HG03039 (cell line): ENCODE measurements at regions not wholly inside any gene's neighbourhood (a gene's known extent, or its start where the extent isn't known, plus 50 kb on each side); places are given as distances from the start of the nearest gene placed in this dataset.
"Not testable (repeated sequence)": the region's sequence is repeated elsewhere in the genome, so short reads cannot be mapped to it uniquely, and the experiment has no call there.

Experiments used
- ATAC-seq: cut with Tn5 transposase; IDR thresholded peaks from one replicate; pipeline ENCODE4 v1.9.1; 2021; ENCODE audit warnings: mild to moderate bottlenecking, moderate library complexity; ENCODE audit not compliant: unreplicated experiment

GRCh38 chr5:42989190-42989589 lies 50.9 kb downstream of the ANXA2R start:
- ATAC-seq, result no peak

DNA sequence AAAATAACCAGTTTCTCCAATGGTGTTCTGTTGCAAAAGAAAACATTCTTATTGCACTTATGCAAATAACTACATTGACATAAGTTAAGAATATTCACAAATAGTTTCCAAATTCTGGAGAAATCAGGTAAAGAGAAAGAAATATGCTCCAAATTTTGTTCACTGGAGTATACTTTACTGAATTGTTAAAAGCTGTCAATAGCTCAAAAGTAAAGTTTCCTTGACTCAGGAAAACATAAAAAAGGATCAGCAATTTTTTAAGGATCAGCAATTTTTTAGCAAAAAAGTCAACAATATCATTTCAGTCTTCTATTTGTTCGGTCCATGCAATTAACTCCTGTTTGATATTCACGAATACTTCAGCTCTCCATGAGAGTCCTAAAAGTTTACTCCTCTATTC lies 51.6 kb downstream of the ANXA2R start:
- no peak for ATAC-seq

DNA sequence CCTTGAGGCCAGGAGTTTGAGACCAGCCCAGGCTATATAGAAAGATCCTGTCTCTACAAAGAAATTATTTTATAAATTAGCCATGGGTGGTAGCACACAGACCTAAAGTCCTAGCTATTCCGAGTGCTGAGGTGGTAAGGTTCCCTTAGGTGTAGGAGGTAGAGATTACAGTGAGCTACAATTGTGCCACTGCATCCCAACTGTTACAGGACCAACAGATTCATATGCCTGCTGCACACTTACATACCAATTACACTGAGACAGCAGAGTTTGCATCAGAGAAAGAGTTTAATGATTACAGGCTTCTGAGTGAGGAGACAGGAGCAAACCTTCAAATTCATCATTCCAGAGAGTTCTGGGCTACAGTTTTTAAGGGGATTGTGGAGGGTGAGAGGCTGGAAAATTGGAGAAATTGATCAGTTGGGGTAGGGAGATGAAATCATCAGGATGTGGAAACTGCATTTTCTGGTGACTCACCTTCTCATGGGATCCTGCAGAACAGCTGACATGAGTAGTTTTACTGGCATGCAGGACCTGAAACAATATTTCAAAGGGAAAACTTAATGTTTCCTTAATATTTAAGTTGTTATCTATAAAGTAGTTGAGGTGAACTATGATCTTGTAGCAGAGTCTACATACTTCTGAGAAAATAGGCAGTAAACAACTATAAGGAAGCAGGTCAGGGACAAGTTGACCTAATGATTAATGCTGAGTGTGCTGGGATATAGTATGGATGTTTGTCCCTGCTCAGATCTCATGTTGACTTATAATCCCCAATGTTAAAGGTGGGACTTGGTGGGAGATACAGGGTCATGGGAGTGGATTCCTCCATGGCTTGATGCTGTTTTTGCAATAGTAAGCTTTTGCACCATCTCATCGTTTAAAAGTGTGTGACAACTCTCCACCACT lies 54.7 kb downstream of the ANXA2R start:
- ATAC-seq, result no peak

DNA sequence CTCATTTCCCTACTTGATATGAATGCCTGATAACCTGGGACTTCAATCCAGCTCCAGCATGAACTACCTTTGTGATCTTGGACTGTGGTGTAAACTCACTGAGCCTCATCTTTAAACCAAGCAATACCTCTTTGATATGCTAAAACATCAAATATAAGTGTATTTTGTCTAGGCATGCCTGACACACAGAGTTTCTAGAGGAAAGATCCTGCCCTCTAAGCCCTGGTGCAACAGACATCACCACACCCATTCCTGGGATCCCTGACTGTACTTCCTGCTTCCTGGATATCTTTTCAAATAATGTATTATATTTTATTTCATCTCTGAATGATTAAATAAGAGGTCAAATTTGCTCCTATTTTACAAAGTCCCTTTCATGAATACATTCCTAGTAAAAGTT lies 55.8 kb downstream of the ANXA2R start:
- no peak for ATAC-seq

- ATAC-seq, result no peak
Observed at GRCh38 chr5:42982107-42982622, 58.0 kb downstream of the ANXA2R start.

DNA sequence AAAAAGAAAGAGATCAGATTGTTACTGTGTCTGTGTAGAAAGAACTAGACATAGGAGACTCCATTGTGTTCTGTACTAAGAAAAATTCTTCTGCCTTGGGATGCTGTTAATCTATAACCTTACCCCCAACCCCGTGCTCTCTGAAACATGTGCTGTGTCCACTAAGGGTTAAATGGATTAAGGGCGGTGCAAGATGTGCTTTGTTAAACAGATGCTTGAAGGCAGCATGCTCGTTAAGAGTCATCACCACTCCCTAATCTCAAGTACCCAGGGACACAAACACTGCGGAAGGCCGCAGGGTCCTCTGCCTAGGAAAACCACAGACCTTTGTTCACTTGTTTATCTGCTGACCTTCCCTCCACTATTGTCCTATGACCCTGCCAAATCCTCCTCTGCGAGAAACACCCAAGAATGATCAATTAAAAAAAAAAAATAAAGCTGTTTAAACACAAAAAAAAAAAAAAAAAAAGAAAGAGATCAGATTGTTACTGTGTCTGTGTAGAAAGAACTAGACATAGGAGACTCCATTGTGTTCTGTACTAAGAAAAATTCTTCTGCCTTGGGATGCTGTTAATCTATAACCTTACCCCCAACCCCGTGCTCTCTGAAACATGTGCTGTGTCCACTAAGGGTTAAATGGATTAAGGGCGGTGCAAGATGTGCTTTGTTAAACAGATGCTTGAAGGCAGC lies 58.6 kb downstream of the ANXA2R start:
- not testable (repeated sequence) for ATAC-seq

GRCh38 chr5:42981015-42981414 lies 59.1 kb downstream of the ANXA2R start:
- ATAC-seq, result not testable (repeated sequence)

- not testable (repeated sequence) for ATAC-seq
Observed at GRCh38 chr5:42980391-42980790, 59.7 kb downstream of the ANXA2R start.

- not testable (repeated sequence) for ATAC-seq
Observed at GRCh38 chr5:42979242-42979641, 60.9 kb downstream of the ANXA2R start.

DNA sequence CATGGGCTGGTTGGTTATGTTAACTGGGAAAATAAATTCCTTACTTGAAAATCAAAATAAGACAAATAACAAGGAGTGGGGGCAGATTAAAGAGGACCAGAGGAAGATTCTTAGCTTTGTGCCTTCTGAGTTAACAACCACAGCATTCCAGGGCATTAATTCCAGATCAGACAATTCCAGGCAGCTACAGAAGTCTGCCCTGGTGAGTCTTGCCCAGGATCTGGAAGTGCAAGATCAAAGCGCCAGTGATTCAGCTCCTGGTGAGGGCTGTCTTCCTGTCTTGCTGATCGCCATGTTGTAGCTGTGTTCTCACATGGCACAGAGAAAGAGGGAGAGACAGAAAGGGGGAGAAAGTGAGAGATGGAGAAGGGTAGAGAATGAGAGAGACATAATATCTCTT lies 65.6 kb downstream of the ANXA2R start:
- no peak for ATAC-seq

GRCh38 chr5:42970636-42971559 lies 69.2 kb downstream of the ANXA2R start:
- ATAC-seq, result no peak

DNA sequence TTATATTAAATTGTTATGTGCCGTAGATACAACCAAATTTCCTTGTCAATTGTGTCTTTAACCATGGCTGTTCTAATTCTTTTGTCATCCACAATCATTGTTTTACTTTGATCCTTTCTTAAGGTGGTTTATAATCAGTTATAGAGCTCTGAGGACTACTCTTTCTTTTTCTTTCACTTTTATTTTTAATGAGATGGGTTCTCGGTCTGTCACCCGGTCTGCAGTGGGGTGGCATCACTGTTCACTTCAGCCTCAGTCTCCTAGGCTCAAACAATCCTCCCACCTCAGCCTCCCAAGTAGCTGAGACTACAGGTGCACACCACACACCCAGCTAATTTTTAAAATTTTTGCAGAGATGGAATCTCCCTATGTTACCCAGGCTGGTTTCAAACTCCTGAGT lies 74.2 kb downstream of the ANXA2R start:
- ATAC-seq, result no peak

GRCh38 chr5:42963412-42963811 lies 76.7 kb downstream of the ANXA2R start:
- ATAC-seq, result no peak

DNA sequence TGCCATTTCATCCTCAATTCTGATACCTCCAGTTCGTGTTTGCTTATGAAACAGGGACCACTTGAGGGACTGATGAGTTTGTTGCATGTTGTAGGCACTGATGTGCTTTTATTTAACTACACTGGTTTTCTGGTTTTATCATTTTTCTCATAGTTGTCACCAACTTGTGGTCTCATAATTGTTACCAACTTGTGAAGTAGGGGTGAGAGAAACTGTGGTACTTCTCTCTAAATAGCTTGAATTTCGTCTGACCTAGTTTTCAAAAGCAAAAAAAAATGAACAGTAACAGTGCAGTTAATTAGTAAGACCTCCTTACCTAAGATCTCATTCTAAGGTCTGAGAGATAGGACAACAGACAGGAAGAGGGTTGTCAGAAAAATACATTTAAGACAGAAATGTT lies 78.0 kb downstream of the ANXA2R start:
- ATAC-seq, result no peak

- ATAC-seq, result no peak
Observed at GRCh38 chr5:42960506-42960905, 79.6 kb downstream of the ANXA2R start.

GRCh38 chr5:42956551-42956950 lies 83.6 kb downstream of the ANXA2R start:
- ATAC-seq, result no peak

DNA sequence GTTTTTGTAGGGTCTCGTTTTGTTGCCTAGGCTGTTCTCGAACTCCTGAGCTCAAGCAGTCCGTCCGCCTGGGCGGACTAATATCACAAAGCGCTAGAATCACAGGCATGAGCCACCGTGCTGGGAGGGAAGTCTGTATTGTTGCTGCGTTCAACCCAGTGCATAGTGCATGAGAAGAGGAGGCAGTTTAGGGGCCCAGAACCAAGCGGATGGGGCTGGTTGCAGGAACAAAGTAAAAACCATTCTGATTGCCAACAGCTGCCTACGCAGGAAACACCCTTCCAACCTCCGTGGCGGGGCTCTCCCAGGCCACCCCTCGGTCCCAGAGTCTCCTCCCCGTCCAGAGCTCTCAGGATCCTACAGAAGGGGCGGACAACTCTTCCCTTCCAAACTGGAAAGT lies 87.1 kb downstream of the ANXA2R start:
- ATAC-seq, result no peak

GRCh38 chr5:42952578-42952974 lies 87.5 kb downstream of the ANXA2R start:
- no peak for ATAC-seq

GRCh38 chr5:42951293-42951840 lies 88.8 kb downstream of the ANXA2R start:
- ATAC-seq, result peak; percentile 33

DNA sequence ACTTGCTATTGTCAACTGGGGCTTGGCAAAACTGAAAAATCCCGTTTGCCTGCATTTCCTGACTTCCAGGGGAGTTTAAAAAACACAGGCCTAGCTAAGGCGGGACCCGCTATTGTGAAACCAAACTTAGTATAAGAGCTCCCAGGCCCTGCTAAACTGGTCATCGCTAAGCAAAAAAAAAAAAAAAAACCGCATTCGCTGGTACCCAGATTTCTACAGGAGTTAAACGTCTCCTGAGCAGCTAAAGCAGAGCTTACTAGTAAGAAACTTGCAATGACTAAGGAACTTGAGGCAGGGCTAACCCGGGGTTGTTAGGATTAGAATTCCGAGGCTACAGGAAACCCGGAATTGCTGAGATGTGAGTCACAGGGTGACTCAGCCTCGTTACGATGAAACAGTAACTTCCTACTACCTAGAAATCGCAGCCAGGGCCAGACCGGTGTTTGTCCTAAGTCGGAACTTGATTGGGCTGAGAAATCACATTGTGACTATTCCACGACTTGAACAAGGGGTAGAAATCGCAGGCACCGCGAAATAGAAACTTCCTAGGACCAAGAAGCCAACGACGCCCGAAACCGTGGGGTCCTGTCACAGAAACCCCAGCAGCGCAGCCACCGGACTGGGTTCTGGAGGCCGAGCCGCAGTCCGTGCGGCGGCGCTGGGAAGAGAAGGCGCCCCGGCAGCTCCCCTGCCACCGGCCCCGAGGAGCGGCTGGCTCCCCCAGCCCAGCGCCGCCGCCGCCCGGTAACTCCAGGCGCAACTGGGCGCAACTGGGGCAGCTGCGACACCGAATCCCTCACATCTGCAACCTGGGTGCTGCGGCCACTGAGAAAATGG lies 89.4 kb downstream of the ANXA2R start:
- ATAC-seq, result peak; percentile 32
